ENCODE measurements at regions not wholly inside any gene's neighbourhood (a gene's known extent, or its start where the extent isn't known, plus 50 kb on each side); places are given as distances from the start of the nearest gene placed in this dataset.

- TF ChIP-seq POLR2A (IDR thresholded peaks at IDR 0.05) = no peak
- no peak for TF ChIP-seq CTCF (IDR thresholded peaks at IDR 0.05)
- Histone ChIP-seq H3K4me1 (no peaks in the 10 kb centered on the region), H3K27me3 (no peaks in the 10 kb centered on the region), H3K9me3 (no peaks in the 10 kb centered on the region), H3K4me3 (no peak overlapping the region), H3K36me3 (no peaks in the 10 kb centered on the region), H3K27ac (no peak overlapping the region)
- no peak for DNase-seq
These were observed 188.4 kb upstream of the PPP1R26 start for GRCh38 chr9:135291165-135291564.

GRCh38 chr9:135294836-135295235 lies 184.7 kb upstream of the PPP1R26 start:
- Histone ChIP-seq H3K4me1 (no peaks in the 10 kb centered on the region), H3K27ac (no peak overlapping the region), H3K27me3 (no peaks in the 10 kb centered on the region), H3K4me3 (no peak overlapping the region), H3K9me3 (no peaks in the 10 kb centered on the region), H3K36me3 (no peaks in the 10 kb centered on the region)
- no peak for TF ChIP-seq POLR2A (IDR thresholded peaks at IDR 0.05)
- TF ChIP-seq CTCF (IDR thresholded peaks at IDR 0.05) = no peak
- peak in 1 of 3 donors; percentile 39 for DNase-seq

GRCh38 chr9:135295551-135296300 lies 183.9 kb upstream of the PPP1R26 start:
- no peak for TF ChIP-seq CTCF (IDR thresholded peaks at IDR 0.05)
- no peak for TF ChIP-seq POLR2A (IDR thresholded peaks at IDR 0.05)
- no peaks in the 10 kb centered on the region for H3K27me3 ChIP-seq
- no peak overlapping the region for H3K4me3 ChIP-seq
- H3K36me3 ChIP-seq = no peaks in the 10 kb centered on the region
- H3K27ac ChIP-seq = no peak overlapping the region
- no peaks in the 10 kb centered on the region for H3K4me1 ChIP-seq
- no peak for DNase-seq
- no peaks in the 10 kb centered on the region for H3K9me3 ChIP-seq

- TF ChIP-seq CTCF (IDR thresholded peaks at IDR 0.05) = no peak
- no peak for TF ChIP-seq POLR2A (IDR thresholded peaks at IDR 0.05)
- no peaks in the 10 kb centered on the region for H3K9me3 ChIP-seq
- no peak overlapping the region for H3K4me3 ChIP-seq
- no peaks in the 10 kb centered on the region for H3K4me1 ChIP-seq
- no peaks in the 10 kb centered on the region for H3K36me3 ChIP-seq
- no peak for DNase-seq
- H3K27ac ChIP-seq = no peak overlapping the region
- no peaks in the 10 kb centered on the region for H3K27me3 ChIP-seq
These were observed 182.7 kb upstream of the PPP1R26 start for GRCh38 chr9:135296735-135297455.

DNA sequence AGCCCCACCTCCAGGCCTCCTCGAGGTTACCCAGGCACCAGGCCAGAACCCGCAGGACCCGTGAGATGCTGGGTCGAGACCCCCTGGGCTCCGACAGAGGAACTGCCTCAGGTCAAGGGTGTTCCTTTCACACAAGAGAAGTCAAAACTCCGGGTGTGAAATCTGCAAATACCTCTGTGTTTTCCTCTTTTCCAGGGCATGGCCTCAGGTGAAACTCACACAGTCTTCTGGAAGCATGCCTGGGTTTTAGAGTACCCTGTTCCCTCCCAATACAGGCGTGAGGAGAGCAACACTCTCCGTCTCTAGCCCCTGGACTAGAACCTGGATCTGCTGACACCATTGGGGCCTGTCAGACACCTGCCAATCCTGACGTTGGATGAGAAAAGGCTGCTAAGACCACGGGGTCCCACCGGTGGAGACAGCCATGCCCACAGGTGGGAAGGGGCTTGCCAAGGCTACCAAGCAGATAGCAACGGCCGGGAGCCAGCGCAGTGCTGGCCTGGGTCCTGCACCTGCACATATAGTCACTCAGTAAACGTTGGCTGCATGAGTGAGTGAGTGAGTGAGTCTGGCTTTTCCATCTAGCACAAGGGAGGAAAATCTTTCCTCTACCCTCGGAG lies 182.0 kb upstream of the PPP1R26 start:
- Histone ChIP-seq H3K27me3 (no peaks in the 10 kb centered on the region), H3K4me1 (no peaks in the 10 kb centered on the region), H3K9me3 (no peaks in the 10 kb centered on the region), H3K4me3 (no peak overlapping the region), H3K36me3 (no peaks in the 10 kb centered on the region), H3K27ac (no peak overlapping the region)
- no peak for DNase-seq
- TF ChIP-seq CTCF (IDR thresholded peaks at IDR 0.05) (no peak), POLR2A (IDR thresholded peaks at IDR 0.05) (no peak)
